HG03469 (cell line): ENCODE measurements at regions not wholly inside any gene's neighbourhood (a gene's known extent, or its start where the extent isn't known, plus 50 kb on each side); places are given as distances from the start of the nearest gene placed in this dataset.
"Not testable (repeated sequence)": the region's sequence is repeated elsewhere in the genome, so short reads cannot be mapped to it uniquely, and the experiment has no call there.

Source experiments
- ATAC-seq: cut with Tn5 transposase; IDR thresholded peaks from one replicate; pipeline ENCODE4 v1.9.1; 2021; ENCODE audit warnings: mild to moderate bottlenecking, moderate library complexity, moderate number of reproducible peaks; ENCODE audit not compliant: unreplicated experiment

GRCh38 chrX:124426288-124427169, 80.2 kb downstream of the SH2D1A start:
- ATAC-seq: no peak

- no peak for ATAC-seq
These were observed 86.8 kb downstream of the SH2D1A start for GRCh38 chrX:124433186-124433585.

- ATAC-seq: no peak
These were observed 89.3 kb downstream of the SH2D1A start for GRCh38 chrX:124435616-124436015.

GRCh38 chrX:124440695-124441094, 94.3 kb downstream of the SH2D1A start:
- no peak for ATAC-seq

- ATAC-seq: no peak
These were observed 95.7 kb downstream of the SH2D1A start for GRCh38 chrX:124441971-124442590.

GRCh38 chrX:124455966-124456365, 109.6 kb downstream of the SH2D1A start:
- no peak for ATAC-seq

GRCh38 chrX:124459851-124460250, 113.5 kb downstream of the SH2D1A start:
- not testable (repeated sequence) for ATAC-seq

GRCh38 chrX:124462931-124463330, 116.6 kb downstream of the SH2D1A start:
- no peak for ATAC-seq

- no peak for ATAC-seq
These were observed 120.8 kb downstream of the SH2D1A start for GRCh38 chrX:124467202-124467601.

GRCh38 chrX:124475358-124475757, 129.0 kb downstream of the SH2D1A start:
- ATAC-seq: no peak

GRCh38 chrX:124476562-124476961, 130.2 kb downstream of the SH2D1A start:
- ATAC-seq: no peak

GRCh38 chrX:124478046-124478445, 131.7 kb downstream of the SH2D1A start:
- ATAC-seq: no peak

- peak; percentile 92 for ATAC-seq
These were observed 142.2 kb downstream of the SH2D1A start for GRCh38 chrX:124488412-124489161.

- no peak for ATAC-seq
These were observed 147.6 kb downstream of the SH2D1A start for GRCh38 chrX:124493984-124494383.

GRCh38 chrX:124497386-124497785, 151.0 kb downstream of the SH2D1A start:
- ATAC-seq: no peak

- no peak for ATAC-seq
These were observed 155.2 kb downstream of the SH2D1A start for GRCh38 chrX:124501586-124501985.

GRCh38 chrX:124502166-124502565, 155.8 kb downstream of the SH2D1A start:
- ATAC-seq: no peak

GRCh38 chrX:124502599-124502998, 156.2 kb downstream of the SH2D1A start:
- ATAC-seq: no peak

- peak; percentile 90 for ATAC-seq
These were observed 158.0 kb downstream of the SH2D1A start for GRCh38 chrX:124504111-124504983.

GRCh38 chrX:124506066-124506465, 159.7 kb downstream of the SH2D1A start:
- no peak for ATAC-seq

- ATAC-seq: no peak
These were observed 160.9 kb downstream of the SH2D1A start for GRCh38 chrX:124507246-124507645.
